KMS-11 (cell line): ENCODE measurements at regions not wholly inside any gene's neighbourhood (a gene's known extent, or its start where the extent isn't known, plus 50 kb on each side); places are given as distances from the start of the nearest gene placed in this dataset.

Source experiments
- H2AFZ ChIP-seq: fragments of 200-600 bp; sonication (generic); 2 replicates; pipeline ENCODE4 v1.6.1; 2016; ENCODE audit warnings: antibody characterized with exemption, mixed run types, low read depth
- H3K27ac ChIP-seq: fragments of 200-600 bp; sonication (generic); 2 replicates; pipeline ENCODE4 v1.6.1; 2016; ENCODE audit warnings: mild to moderate bottlenecking, mixed run types
- H3K27me3 ChIP-seq: fragments of 200-600 bp; sonication (generic); 2 replicates; pipeline ENCODE4 v1.6.1; 2017; ENCODE audit warnings: mild to moderate bottlenecking, low read depth, mixed run types, moderate library complexity; ENCODE audit not compliant: insufficient read depth
- H3K36me3 ChIP-seq: fragments of 200-600 bp; sonication (generic); 2 replicates; pipeline ENCODE4 v1.6.1; 2017; ENCODE audit warnings: mild to moderate bottlenecking, mixed run types; ENCODE audit not compliant: insufficient read depth
- H3K4me1 ChIP-seq: fragments of 200-600 bp; sonication (generic); 2 replicates; pipeline ENCODE4 v1.6.1; 2016; ENCODE audit warnings: mild to moderate bottlenecking, low read depth, mixed run types; ENCODE audit not compliant: poor library complexity, severe bottlenecking
- H3K4me2 ChIP-seq: fragments of 200-600 bp; sonication (generic); 2 replicates; pipeline ENCODE4 v1.7.0; 2016; ENCODE audit warnings: mild to moderate bottlenecking, mixed run types
- H3K4me3 ChIP-seq: fragments of 200-600 bp; sonication (generic); IDR thresholded peaks from 2 replicates; pipeline ENCODE4 v1.6.1; 2017; ENCODE audit warnings: low read depth, low read length, mixed read lengths; ENCODE audit not compliant: insufficient read depth
- H3K79me2 ChIP-seq: fragments of 200-600 bp; sonication (generic); 2 replicates; pipeline ENCODE4 v1.6.1; 2016; ENCODE audit warnings: low read depth, mixed run types; ENCODE audit not compliant: insufficient read depth
- H3K9ac ChIP-seq: fragments of 200-600 bp; sonication (generic); 2 replicates; pipeline ENCODE4 v1.6.1; 2016; ENCODE audit warnings: mild to moderate bottlenecking, mixed run types
- H4K20me1 ChIP-seq: fragments of 200-600 bp; sonication (generic); 2 replicates; pipeline ENCODE4 v1.6.1; 2016; ENCODE audit warnings: mild to moderate bottlenecking, mixed run types; ENCODE audit not compliant: insufficient read depth
- CTCF ChIP-seq: fragments of 200-600 bp; sonication (generic); conservative IDR thresholded peaks from 2 replicates; pipeline ENCODE4 v1.6.1; 2017; ENCODE audit warnings: low read depth, mild to moderate bottlenecking, antibody characterized with exemption, low read length, moderate library complexity, mixed read lengths

GRCh38 chr4:36394352-36394903 is 113.0 kb downstream of the DTHD1 start:
- no peak overlapping the region for H3K4me2 ChIP-seq
- H4K20me1 ChIP-seq = no peaks in the 10 kb centered on the region
- no peak overlapping the region for H3K27ac ChIP-seq
- no peak overlapping the region for H2AFZ ChIP-seq
- no peaks in the 10 kb centered on the region for H3K36me3 ChIP-seq
- H3K79me2 ChIP-seq = no peaks in the 10 kb centered on the region
- no peaks in the 10 kb centered on the region for H3K4me1 ChIP-seq
- no peak overlapping the region for H3K4me3 ChIP-seq
- no peaks in the 10 kb centered on the region for H3K27me3 ChIP-seq
- H3K9ac ChIP-seq = no peak overlapping the region
- TF ChIP-seq CTCF = no peak

- H3K4me3 ChIP-seq = no peak overlapping the region
- no peaks in the 10 kb centered on the region for H3K27me3 ChIP-seq
- H3K4me1 ChIP-seq = no peaks in the 10 kb centered on the region
- no peak overlapping the region for H2AFZ ChIP-seq
- no peaks in the 10 kb centered on the region for H4K20me1 ChIP-seq
- no peaks in the 10 kb centered on the region for H3K36me3 ChIP-seq
- H3K79me2 ChIP-seq = no peaks in the 10 kb centered on the region
- no peak overlapping the region for H3K9ac ChIP-seq
- no peak overlapping the region for H3K4me2 ChIP-seq
- peak; percentile 55 for TF ChIP-seq CTCF
- no peak overlapping the region for H3K27ac ChIP-seq
These were observed 118.4 kb downstream of the DTHD1 start for GRCh38 chr4:36399762-36400353.

DNA sequence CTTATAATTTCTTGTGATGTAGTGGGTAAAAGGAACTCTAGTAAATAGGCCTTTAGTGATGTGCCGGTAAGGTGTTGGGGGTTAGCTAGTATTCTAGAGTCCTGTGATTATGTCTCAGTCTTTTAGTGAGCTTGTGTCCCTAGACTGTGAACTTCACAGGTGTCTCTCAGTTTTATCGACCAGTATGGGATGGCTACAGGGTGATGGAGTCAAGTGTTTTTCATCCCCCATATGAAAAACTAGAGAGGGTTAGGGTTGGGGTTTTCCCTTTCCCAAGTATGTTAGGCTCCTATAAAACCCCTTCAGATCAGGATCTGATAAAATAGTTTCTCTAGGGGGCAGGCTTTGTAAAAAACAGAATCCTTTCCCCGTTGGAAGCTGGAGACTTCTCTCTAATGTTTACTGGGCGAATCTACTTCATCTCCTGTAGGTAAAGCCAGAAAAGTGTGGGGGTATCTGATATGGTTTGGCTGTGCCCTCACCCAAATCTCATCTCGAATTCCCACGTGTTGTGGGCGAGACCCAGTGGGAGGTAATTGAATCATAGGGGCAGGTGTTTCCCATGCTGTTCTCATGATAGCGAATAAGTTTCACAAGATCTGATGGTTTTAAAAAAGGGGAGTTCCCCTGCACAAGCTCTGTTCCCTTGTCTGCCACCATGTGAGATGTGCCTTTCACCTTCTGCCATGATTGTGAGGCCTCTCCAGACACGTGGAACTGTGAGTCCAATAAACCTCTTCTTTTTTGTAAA is 120.8 kb downstream of the DTHD1 start:
- H3K9ac ChIP-seq = no peak overlapping the region
- no peak for TF ChIP-seq CTCF
- no peak overlapping the region for H3K4me3 ChIP-seq
- H3K27ac ChIP-seq = no peak overlapping the region
- H3K4me2 ChIP-seq = no peak overlapping the region
- H4K20me1 ChIP-seq = no peaks in the 10 kb centered on the region
- H3K36me3 ChIP-seq = no peaks in the 10 kb centered on the region
- H3K27me3 ChIP-seq = no peaks in the 10 kb centered on the region
- H2AFZ ChIP-seq = no peak overlapping the region
- no peaks in the 10 kb centered on the region for H3K79me2 ChIP-seq
- no peaks in the 10 kb centered on the region for H3K4me1 ChIP-seq

- Histone ChIP-seq H4K20me1 (no peaks in the 10 kb centered on the region), H3K36me3 (no peaks in the 10 kb centered on the region), H3K4me1 (no peaks in the 10 kb centered on the region), H3K27me3 (no peaks in the 10 kb centered on the region), H3K9ac (no peak overlapping the region), H3K79me2 (no peaks in the 10 kb centered on the region), H3K27ac (no peak overlapping the region), H3K4me2 (no peak overlapping the region), H3K4me3 (no peak overlapping the region), H2AFZ (no peak overlapping the region)
- no peak for TF ChIP-seq CTCF
These were observed 129.9 kb downstream of the DTHD1 start for GRCh38 chr4:36411338-36411737.
